Ovary (tissue), 3 donors: ENCODE measurements at regions not wholly inside any gene's neighbourhood (a gene's known extent, or its start where the extent isn't known, plus 50 kb on each side); places are given as distances from the start of the nearest gene placed in this dataset.

ENCODE experiments used
- EP300 ChIP-seq: sonication (generic); formaldehyde crosslinking; IDR thresholded peaks from one replicate; pipeline ENCODE4 v1.6.1; 2017; ENCODE audit warnings: antibody characterized with exemption
- TF ChIP-seq, protein P1 (sequence below), 3 donors: fragments of 450-650 bp in 2 of 3; fragments of 200-600 bp in 1 of 3; IDR thresholded peaks; one replicate each; pipeline versions ENCODE4 v1.5.1 to v1.8.0; 2016 to 2022; ENCODE audit warnings: antibody characterized with exemption in 3 of 3, mild to moderate bottlenecking in 1 of 3
- donor health status: DM: no; HTN: no; CAD: no.

DNA sequence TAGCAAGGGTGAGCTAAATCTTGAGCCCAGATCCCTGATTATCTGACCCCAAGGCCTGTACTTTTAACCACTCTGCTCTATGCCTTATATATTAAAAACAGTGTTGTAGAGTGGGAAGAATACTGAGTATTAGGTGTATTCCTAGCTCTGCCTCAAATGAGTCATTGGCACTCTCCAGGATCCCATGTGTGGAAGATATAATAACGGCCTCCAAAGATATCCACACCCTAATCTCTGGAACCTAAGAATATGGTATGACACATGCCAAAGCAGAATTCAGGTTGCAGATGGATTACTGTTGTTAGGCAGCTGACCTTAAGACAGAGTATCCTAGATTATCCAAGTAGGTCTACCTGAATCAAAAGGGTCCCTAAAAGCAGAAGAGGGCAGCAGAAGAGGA, 110.8 kb downstream of the ADRB2 start:
- TF ChIP-seq, protein P1, sequence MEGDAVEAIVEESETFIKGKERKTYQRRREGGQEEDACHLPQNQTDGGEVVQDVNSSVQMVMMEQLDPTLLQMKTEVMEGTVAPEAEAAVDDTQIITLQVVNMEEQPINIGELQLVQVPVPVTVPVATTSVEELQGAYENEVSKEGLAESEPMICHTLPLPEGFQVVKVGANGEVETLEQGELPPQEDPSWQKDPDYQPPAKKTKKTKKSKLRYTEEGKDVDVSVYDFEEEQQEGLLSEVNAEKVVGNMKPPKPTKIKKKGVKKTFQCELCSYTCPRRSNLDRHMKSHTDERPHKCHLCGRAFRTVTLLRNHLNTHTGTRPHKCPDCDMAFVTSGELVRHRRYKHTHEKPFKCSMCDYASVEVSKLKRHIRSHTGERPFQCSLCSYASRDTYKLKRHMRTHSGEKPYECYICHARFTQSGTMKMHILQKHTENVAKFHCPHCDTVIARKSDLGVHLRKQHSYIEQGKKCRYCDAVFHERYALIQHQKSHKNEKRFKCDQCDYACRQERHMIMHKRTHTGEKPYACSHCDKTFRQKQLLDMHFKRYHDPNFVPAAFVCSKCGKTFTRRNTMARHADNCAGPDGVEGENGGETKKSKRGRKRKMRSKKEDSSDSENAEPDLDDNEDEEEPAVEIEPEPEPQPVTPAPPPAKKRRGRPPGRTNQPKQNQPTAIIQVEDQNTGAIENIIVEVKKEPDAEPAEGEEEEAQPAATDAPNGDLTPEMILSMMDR (IDR thresholded peaks at IDR 0.05) = no peak
- TF ChIP-seq EP300 = no peak
